ENCODE measurements at regions not wholly inside any gene's neighbourhood (a gene's known extent, or its start where the extent isn't known, plus 50 kb on each side); places are given as distances from the start of the nearest gene placed in this dataset.

GRCh38 chr1:194821091-194821490, 1634.7 kb upstream of the B3GALT2 start:
- no peak overlapping the region for H3K4me3 ChIP-seq (ENCODE audit: low read depth, low read length)
- TF ChIP-seq, protein P1, sequence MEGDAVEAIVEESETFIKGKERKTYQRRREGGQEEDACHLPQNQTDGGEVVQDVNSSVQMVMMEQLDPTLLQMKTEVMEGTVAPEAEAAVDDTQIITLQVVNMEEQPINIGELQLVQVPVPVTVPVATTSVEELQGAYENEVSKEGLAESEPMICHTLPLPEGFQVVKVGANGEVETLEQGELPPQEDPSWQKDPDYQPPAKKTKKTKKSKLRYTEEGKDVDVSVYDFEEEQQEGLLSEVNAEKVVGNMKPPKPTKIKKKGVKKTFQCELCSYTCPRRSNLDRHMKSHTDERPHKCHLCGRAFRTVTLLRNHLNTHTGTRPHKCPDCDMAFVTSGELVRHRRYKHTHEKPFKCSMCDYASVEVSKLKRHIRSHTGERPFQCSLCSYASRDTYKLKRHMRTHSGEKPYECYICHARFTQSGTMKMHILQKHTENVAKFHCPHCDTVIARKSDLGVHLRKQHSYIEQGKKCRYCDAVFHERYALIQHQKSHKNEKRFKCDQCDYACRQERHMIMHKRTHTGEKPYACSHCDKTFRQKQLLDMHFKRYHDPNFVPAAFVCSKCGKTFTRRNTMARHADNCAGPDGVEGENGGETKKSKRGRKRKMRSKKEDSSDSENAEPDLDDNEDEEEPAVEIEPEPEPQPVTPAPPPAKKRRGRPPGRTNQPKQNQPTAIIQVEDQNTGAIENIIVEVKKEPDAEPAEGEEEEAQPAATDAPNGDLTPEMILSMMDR (IDR thresholded peaks at IDR 0.05; ENCODE audit: insufficient read depth, low read length), result no peak
- no peak for DNase-seq (ENCODE audit: low read depth)

DNA sequence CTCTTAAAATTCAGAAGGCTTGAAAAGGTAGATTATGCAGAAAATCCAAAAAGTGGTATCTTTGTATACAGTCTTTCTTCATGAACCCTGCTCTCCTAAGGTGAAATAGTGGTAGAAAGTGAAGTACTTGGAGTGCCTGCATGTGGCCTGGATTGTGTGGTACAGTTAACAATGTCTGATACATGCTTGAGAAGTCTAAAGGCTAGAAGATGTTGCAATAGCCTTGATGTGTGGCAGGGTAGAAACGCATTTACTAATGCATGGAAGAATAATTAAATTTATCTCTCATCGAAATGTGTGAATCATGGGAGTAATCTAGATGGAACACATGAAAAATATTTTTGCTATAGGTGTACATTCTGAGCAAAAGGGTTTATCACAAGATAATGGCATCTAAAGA, 1632.3 kb upstream of the B3GALT2 start:
- TF ChIP-seq, protein P1 (IDR thresholded peaks at IDR 0.05; ENCODE audit: insufficient read depth, low read length), result no peak
- DNase-seq (ENCODE audit: low read depth), result no peak
- no peak overlapping the region for H3K4me3 ChIP-seq (ENCODE audit: low read depth, low read length)

- no peak for DNase-seq (ENCODE audit: low read depth)
- TF ChIP-seq, protein P1 (IDR thresholded peaks at IDR 0.05; ENCODE audit: insufficient read depth, low read length), result no peak
- H3K4me3 ChIP-seq (ENCODE audit: low read depth, low read length), result no peak overlapping the region
These were observed 1630.4 kb upstream of the B3GALT2 start for GRCh38 chr1:194816859-194817258.

DNA sequence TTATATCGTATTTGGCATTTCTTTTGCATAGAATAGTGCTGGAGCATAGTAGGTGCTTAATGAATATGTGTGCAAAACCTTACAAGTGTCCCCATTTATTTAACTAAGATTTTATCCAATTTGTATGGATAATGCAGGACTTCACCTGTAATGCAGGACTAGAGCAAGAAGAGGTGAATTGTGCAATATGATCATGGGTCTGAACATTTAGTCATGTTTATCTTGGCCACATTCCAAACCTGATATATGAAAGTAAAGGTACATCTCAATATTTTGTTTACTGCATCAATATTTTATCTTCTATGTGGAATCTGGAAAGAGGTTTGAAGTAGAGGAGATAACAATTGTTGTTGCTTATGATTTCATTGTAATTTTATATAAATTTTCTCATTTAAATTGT, 1626.7 kb upstream of the B3GALT2 start:
- TF ChIP-seq, protein P1 (IDR thresholded peaks at IDR 0.05; ENCODE audit: insufficient read depth, low read length), result no peak
- DNase-seq (ENCODE audit: low read depth), result no peak

DNA sequence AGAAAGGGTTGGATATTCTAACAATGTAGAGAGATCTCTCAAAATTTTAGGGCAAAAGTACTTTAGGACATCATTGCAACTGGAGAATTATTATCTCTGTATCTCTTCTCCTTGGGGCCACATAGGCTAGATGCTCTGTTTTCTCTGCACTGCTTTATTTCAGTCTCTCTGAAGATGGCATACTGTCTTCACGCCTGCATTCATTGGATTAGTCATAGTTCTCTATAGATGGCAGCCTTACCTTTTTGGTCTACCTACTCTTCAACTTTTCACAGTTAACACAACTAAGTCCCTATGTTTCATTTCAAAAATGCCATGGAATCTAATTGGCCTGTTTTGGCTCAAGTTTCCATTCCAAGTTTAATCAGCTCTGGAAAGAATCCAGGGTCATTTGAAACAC, 1623.3 kb upstream of the B3GALT2 start:
- TF ChIP-seq, protein P1 (IDR thresholded peaks at IDR 0.05; ENCODE audit: insufficient read depth, low read length), result no peak
- no peak for DNase-seq (ENCODE audit: low read depth)
- H3K4me3 ChIP-seq (ENCODE audit: low read depth, low read length), result no peak overlapping the region

More for the DNA sequence above, 1626.7 kb upstream of the B3GALT2 start:
- no peak overlapping the region for H3K4me3 ChIP-seq (ENCODE audit: low read depth, low read length)

DNA sequence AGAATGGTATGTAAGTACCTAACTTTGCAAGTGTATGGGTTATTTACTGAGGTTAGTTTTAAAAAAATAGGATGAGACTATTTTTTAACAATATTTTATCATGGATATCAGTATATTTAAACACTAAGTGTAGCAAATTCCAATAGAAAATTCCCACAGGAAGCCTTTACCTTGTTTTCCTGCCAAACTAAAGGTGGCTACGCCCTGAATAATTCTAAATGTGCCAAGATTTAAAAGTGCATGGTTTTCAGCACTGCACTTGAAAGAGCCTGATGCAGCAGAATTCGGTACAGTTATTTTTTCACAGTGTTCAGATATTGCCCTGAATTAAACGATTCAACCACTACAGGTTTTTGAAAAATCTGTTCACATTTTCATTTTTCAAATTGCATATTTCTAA, 1622.8 kb upstream of the B3GALT2 start:
- no peak for DNase-seq (ENCODE audit: low read depth)
- TF ChIP-seq, protein P1 (IDR thresholded peaks at IDR 0.05; ENCODE audit: insufficient read depth, low read length), result no peak
- H3K4me3 ChIP-seq (ENCODE audit: low read depth, low read length), result no peak overlapping the region

- no peak overlapping the region for H3K4me3 ChIP-seq (ENCODE audit: low read depth, low read length)
- DNase-seq (ENCODE audit: low read depth), result no peak
- TF ChIP-seq, protein P1 (IDR thresholded peaks at IDR 0.05; ENCODE audit: insufficient read depth, low read length), result no peak
These were observed 1621.3 kb upstream of the B3GALT2 start for GRCh38 chr1:194807530-194808220.
